SIG-M5 treated with dmso at 0.1 percent for 504 hours (cell line): ENCODE measurements at regions not wholly inside any gene's neighbourhood (a gene's known extent, or its start where the extent isn't known, plus 50 kb on each side); places are given as distances from the start of the nearest gene placed in this dataset.
"Not testable (repeated sequence)": the region's sequence is repeated elsewhere in the genome, so short reads cannot be mapped to it uniquely, and the experiment has no call there.

Experiments
- DNase-seq: peaks from one replicate; lab custom pipeline; 2025; ENCODE audit not compliant: unreplicated experiment; lab: John Stamatoyannopoulos, UW

DNA sequence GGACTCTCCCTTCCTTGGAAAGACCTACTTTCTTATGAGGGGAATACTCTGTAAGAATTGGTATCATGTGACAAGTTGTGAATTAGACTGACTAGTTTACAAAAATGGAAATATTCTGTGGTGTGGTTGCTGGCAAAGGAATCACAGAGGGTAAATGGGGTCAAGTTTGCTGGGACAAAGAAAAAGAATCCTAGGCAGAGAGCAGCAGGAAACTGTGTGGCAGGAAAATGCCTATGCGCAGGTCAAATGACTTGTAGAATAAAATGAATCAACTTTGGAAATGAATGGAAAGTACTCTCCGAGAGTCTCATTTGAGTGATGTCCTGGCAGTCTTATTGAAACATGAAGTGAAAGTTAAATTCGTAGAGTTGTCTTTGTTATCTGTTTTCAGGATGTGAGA lies 1250.7 kb downstream of the UQCRFS1 start:
- DNase-seq = no peak

DNA sequence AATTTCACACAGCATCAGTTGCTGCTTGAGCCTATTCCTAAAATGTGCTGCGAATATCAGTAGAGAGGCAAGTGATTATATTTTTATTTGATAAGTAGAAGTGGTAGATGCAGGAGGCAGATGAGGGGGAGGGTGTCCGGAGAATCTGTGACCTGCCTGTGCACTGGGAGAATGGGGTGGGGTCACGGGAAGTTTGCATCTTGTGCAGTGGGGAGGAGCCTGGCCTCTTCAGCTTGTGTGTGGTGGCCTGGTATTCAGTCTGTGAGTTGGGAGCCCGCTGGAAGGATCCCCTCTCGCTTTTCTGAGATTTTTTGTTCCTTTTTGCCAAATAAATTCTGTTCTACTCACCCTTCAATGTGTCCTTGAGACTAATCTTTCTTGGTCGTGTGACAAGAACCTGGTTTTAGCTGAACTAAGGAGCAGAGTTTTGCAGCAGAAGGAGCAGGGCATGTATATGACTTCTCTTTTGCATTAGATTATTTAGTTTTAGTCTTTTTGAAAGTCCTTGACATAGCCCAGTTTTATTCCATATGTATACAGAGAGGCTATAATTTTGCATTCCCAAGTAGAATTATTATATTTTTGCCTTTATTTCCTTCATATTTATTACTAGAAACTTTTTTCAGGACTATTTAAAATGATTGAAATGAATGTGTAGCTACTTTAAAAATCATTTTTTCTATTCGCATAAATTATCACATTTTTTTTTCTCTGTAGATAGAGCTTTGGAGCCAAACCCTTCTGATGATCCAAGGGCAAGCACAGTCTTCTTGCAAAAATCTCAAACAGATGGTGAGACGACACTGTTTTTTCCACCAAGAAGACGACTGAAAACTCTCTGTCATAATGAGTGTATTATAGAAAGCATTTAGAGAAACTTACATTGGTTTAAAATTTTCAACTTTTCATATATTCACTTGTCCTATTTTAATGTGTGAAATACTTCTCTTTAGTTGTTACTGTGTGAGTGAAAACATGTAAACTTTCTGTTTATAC lies 1257.2 kb downstream of the UQCRFS1 start:
- DNase-seq = no peak

DNA sequence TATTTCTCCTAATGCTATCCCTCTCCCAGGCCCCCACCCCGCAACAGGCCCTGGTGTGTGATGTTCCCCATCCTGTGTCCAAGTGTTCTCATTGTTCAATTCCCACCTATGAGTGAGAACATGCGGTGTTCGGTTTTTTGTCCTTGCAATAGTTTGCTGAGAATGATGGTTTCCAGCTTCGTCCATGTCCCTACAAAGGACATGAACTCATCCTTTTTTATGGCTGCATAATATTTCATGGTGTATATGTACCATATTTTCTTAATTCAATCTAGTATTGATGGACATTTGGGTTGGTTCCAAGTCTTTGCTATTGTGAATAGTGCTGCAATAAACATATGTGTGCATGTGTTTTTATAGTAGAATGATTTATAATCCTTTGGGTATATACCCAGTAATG lies 1270.3 kb downstream of the UQCRFS1 start:
- not testable (repeated sequence) for DNase-seq

DNA sequence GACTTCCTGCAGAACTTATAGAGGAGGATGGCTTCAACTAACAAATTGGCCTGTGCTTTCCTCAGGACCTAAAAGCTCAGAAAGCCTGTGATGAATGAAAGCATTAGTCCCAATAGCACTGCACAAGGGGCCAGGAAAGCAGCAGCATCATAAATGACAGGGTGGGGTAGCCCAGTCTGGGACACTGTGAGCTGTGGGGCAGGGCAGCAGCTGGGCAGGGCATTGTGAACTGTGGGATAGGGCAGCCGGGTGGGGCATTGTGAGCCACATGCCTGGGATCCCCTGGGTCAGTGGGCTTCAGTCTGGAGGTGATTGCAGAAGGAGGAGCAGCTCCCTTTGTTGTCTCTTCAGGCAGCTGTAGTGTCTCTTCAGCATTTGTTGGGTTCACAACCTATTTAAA lies 1276.8 kb downstream of the UQCRFS1 start:
- DNase-seq = no peak

- DNase-seq = no peak
These were observed 1277.3 kb downstream of the UQCRFS1 start for GRCh38 chr19:27935669-27936068.

GRCh38 chr19:27929399-27929798 lies 1283.6 kb downstream of the UQCRFS1 start:
- no peak for DNase-seq

- DNase-seq = no peak
These were observed 1287.7 kb downstream of the UQCRFS1 start for GRCh38 chr19:27925202-27925601.

- no peak for DNase-seq
These were observed 1290.0 kb downstream of the UQCRFS1 start for GRCh38 chr19:27922970-27923369.

DNA sequence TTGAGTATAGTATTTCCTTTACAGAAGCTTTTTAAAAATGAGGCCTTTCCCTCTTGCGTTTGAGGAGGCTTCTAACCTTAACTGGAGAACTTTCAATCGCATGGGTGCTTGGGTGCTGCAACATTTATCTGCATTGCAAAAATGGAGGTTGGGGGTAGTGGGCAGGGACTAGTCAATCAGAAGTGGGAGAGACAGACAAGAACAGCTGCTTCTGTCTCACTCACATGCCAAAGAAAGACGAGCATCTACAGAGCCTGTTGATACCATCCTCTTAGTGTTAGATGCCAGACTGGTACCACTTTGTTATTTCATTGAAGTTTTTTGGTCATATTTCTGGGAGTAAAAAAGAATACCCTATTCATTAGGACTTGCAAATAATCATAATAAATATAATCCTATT lies 1292.2 kb downstream of the UQCRFS1 start:
- no peak for DNase-seq

- DNase-seq = no peak
These were observed 1294.1 kb downstream of the UQCRFS1 start for GRCh38 chr19:27918818-27919217.

DNA sequence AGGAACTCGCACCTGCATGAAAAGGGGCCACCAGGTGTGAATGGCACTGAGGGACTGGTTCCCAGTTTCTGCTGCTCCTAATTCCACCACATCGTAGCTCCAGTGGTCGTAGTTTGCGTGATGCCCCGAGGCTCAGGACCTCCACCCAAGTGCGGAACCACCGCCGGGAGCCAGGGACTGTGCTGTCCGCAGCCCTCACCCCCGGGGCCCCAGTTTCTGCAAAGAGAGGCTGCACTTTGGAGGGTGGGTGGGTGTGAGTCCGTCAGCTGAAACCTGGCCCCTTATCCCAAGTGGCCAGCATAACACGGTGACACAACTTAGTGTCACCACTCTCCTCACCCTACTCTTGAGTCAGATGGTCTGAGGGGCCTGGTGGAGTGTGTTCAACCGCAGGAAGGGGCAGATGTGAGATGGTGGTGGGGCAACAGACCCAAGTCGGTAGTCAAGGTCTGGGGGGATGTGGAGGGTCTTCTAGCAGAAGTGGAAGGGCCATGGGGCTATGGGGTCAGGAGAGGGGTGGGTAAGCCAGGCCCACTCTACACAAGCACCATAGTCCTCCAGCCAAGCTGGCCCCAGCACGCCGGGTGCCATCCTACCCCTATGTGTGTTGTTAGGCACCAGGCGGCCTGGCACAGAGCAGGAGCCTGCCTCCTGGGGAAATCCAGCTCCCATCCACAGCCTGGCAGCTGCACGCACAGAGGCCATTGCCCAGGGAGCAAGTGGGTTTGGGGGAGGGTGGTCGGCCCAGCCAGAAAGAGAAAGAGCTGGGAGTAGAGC lies 1301.6 kb downstream of the UQCRFS1 start:
- DNase-seq = no peak

- DNase-seq = no peak
These were observed 1303.1 kb downstream of the UQCRFS1 start for GRCh38 chr19:27909861-27910260.

DNA sequence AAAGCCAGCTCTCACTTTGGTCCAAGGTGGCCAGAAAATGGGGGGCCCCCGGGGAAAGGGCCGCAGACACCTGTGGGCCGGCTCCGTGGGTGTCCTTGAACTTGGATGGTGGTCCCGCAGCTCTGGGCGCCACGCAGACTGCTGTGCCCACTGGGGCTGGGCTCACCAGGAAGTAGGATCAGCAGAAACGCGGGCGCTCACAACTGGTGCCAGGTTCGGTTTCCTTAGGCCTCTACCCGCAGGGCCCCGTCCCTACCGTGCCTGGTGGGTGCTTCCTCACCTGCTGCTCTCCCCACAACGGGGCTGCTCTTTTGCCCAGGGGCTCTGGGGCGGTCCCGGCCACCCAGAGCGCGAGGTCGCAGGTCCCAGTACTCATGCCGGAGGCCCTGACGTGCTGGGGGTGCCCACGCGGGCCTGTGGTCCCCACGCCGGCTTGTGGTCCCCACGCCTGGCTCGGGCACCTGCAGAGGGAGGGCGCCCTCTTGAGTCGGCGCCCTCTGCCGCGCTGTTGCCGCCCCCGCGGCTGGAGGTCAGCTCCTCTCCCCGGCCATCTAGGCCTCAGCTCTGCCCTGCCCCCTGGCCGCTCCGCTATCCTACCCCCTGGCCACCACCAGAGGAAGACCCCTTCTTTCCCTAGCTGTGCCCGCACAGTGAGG lies 1303.6 kb downstream of the UQCRFS1 start:
- no peak for DNase-seq

- DNase-seq = no peak
These were observed 1306.9 kb downstream of the UQCRFS1 start for GRCh38 chr19:27906081-27906480.

DNA sequence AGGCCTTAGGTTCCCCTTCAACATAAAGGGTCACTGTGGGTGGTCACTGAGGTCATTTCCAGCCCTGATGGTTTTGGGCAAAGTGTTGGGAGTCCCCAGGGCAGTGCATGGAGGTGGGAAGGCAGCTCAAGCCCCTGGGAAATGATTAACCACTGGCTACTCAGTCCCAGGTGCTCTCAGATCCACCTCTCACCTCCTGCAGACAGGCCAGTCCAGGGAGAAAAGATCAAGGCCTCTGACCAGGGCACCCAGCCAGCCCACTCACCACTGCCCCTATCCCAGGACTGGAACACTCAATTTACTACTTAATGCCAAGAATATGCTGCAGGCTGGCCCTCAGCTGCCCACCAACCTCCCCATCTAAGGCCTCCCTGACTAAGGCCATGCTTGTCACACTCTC lies 1307.9 kb downstream of the UQCRFS1 start:
- DNase-seq = no peak

DNA sequence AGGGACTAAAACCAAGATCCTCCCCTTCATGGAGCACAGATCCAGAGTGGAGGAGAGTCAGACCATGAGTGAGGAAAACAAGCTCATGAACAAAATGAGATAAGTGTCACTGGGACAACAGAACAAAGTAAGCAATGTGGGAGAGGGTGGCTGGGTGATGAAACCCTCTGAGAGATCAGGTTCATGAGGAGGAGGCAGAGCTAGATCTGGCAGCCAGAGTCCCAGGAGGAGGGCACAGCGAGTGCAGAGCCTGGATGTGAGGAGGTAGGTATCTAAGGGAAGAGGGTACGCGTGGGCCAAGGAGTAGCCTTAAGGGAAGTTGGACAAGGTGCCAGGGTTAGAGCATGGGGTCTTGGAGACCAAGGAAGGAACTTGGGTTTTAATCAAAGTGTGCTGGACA lies 1311.9 kb downstream of the UQCRFS1 start:
- no peak for DNase-seq

GRCh38 chr19:27896091-27896490 lies 1316.9 kb downstream of the UQCRFS1 start:
- DNase-seq = no peak

- DNase-seq = no peak
These were observed 1317.8 kb downstream of the UQCRFS1 start for GRCh38 chr19:27894906-27895754.

- DNase-seq = no peak
These were observed 1320.5 kb downstream of the UQCRFS1 start for GRCh38 chr19:27892500-27892899.

DNA sequence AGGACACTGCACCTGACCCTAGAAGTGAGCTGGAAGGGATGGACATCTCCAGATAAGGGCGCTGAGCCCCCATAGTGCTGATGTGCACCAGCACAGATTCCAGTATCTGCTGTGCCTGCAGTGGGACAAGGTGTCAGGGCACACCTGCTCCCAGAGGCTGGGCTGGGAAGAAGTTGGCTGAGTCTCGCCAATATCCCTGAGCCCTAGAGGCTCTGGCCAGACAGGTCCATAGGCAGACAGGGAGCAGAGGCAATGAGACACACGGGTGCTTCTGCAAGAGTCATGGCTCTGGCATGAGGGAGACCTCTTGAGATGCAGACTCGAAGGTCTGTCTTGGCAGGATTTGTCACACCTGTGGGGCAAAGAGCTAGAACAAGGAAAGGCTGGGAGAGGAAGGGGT lies 1321.5 kb downstream of the UQCRFS1 start:
- no peak for DNase-seq

DNA sequence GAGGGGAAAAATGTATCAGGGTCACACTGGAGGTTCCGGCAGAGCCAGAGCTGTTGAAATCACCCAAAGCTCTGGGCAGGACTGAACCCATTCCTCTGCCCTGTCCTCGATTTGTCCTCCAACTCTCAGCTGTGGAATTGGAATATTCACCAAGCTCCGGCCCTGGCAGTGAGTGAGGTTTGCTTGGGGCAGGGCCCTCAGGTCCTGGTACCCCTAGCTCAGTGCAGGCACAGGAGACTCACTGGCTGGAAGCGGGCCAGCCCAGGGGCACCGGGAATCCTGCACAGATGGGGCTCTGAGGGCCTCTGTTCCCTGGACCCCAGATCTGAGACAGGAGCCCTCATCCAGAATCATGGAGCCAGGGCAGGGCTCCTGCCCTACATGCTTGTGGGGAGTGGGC lies 1322.3 kb downstream of the UQCRFS1 start:
- no peak for DNase-seq
